Astrocyte of the spinal cord (primary cell): ENCODE measurements at regions not wholly inside any gene's neighbourhood (a gene's known extent, or its start where the extent isn't known, plus 50 kb on each side); places are given as distances from the start of the nearest gene placed in this dataset.

Source experiments
- DNase-seq: peaks from one replicate; pipeline ENCODE4 v3.0.0; 2011; ENCODE audit warnings: low read depth, low spot score
- H3K4me3 ChIP-seq: 2 replicates; pipeline ENCODE4 v1.5.1; 2011; ENCODE audit warnings: low read depth, mild to moderate bottlenecking, low read length, moderate library complexity
- in situ Hi-C: cut with HindIII; loops from 2 replicates; pipeline ENCODE4 v1.10.0; 2017; ENCODE audit warnings: low sequenced_read_pairs
- TF ChIP-seq, protein P1 (sequence below): IDR thresholded peaks from 2 replicates; pipeline ENCODE4 v1.5.1; 2012; ENCODE audit warnings: low read depth, mild to moderate bottlenecking, low read length, inconsistent platforms

GRCh38 chr16:13291591-13292333 is 390.4 kb downstream of the SHISA9 start:
- in situ Hi-C loops, result no loop called here

DNA sequence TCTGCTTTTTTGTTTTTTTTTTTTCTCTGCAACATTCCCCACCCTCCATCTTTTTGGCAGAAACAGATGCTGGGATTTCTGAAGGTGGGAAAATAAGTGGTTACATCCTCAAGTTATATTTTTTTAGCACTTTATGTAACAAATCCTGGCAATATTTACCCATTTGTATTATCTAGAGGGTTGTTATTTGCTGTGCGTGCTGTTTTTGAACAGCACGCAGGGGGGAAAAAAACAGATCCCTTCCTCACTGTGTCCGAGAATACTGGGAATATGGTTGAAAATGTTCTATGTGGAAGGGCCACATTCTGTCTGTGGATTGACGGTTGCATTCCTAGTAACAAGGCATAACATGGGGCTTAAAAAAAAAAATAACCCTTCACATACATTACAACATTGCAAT is 394.8 kb downstream of the SHISA9 start:
- no peak for DNase-seq
- TF ChIP-seq, protein P1, sequence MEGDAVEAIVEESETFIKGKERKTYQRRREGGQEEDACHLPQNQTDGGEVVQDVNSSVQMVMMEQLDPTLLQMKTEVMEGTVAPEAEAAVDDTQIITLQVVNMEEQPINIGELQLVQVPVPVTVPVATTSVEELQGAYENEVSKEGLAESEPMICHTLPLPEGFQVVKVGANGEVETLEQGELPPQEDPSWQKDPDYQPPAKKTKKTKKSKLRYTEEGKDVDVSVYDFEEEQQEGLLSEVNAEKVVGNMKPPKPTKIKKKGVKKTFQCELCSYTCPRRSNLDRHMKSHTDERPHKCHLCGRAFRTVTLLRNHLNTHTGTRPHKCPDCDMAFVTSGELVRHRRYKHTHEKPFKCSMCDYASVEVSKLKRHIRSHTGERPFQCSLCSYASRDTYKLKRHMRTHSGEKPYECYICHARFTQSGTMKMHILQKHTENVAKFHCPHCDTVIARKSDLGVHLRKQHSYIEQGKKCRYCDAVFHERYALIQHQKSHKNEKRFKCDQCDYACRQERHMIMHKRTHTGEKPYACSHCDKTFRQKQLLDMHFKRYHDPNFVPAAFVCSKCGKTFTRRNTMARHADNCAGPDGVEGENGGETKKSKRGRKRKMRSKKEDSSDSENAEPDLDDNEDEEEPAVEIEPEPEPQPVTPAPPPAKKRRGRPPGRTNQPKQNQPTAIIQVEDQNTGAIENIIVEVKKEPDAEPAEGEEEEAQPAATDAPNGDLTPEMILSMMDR, result no peak
- in situ Hi-C loops, result no loop called here
- H3K4me3 ChIP-seq, result no peak overlapping the region

More at GRCh38 chr16:13291591-13292333, 390.4 kb downstream of the SHISA9 start:
- H3K4me3 ChIP-seq, result no peak overlapping the region
- TF ChIP-seq, protein P1, result no peak
- DNase-seq, result no peak

- DNase-seq, result peak; percentile 58
- no peak overlapping the region for H3K4me3 ChIP-seq
- TF ChIP-seq, protein P1, result no peak
- in situ Hi-C loops, result no loop called here
Measured at GRCh38 chr16:13298666-13299065, 397.3 kb downstream of the SHISA9 start.

GRCh38 chr16:13300066-13300840 is 398.9 kb downstream of the SHISA9 start:
- in situ Hi-C loops, result no loop called here
- no peak for DNase-seq
- TF ChIP-seq, protein P1, result no peak
- no peak overlapping the region for H3K4me3 ChIP-seq

DNA sequence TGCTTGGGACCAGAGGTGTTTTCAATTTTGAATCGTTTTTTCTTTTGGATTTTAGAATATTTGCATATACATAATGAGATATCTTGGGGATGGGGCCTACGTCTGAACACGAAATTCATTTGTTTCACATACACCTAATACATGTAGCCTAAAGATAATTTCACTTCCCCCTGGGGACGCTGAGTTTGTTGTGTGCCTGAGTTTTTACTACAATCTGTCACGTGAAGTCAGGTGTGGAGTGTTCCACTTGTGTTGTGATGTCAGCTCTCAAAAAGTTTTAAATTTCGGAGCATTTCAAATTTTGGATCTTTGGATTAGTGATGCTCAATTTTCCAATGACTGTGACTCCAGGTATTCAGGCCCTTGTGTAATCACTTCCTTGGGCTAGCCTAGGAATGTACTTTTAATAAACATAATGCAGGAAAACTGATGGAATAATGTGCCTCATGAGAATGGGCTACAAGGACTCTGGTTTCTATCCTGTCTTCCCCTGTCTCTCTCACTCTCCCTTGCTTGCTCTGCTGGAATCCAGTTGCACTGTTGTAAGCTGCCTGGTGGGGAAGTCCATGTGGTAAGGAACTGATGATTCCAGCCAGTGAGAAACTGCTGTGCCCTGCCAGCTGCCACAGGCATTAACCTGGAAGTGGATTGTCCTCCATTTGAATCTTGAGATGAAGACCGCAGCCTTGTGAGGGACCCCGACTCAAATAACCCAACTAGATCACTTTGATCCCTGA is 403.8 kb downstream of the SHISA9 start:
- DNase-seq, result no peak
- no peak overlapping the region for H3K4me3 ChIP-seq
- TF ChIP-seq, protein P1, result no peak
- in situ Hi-C loops, result no loop called here

- in situ Hi-C loops, result no loop called here
- H3K4me3 ChIP-seq, result no peak overlapping the region
- DNase-seq, result no peak
- TF ChIP-seq, protein P1, result no peak
Measured at GRCh38 chr16:13306161-13306995, 405.0 kb downstream of the SHISA9 start.
